ENCODE measurements at regions not wholly inside any gene's neighbourhood (a gene's known extent, or its start where the extent isn't known, plus 50 kb on each side); places are given as distances from the start of the nearest gene placed in this dataset.

DNA sequence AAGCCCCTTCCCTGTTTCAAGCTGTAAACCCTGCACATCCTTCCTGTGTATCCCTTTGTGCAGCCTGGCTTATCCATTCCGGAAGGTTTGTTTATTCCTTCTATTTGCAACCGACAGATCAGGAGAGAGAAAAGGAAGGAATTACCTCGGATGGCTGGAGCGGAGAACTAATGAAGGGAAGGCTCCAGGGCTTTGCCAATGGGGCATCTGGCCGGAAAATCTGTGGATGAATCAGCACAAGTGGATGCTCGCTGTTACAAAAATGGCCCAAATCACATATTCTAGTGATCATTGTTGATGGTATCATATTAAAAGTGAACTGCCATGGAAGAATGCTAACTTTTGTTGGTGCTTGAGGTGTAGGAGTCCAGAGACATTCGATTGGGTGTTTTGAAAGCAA lies 97.1 kb downstream of the AQP4 start:
- no peak overlapping the region for H3K27ac ChIP-seq (ENCODE audit: low read length)
- H3K36me3 ChIP-seq (ENCODE audit: control insufficient read depth, insufficient read depth, low read length), result no peaks in the 10 kb centered on the region
- H3K9me3 ChIP-seq (replicated peaks; ENCODE audit: control insufficient read depth, low read depth, low read length), result no peaks in the 10 kb centered on the region
- no peak for DNase-seq
- WGBS (ENCODE audit: insufficient coverage), result 48% methylated on average over 5 of the region's 7 CpGs
- H3K4me1 ChIP-seq (ENCODE audit: control insufficient read depth, insufficient read depth, low read length), result no peaks in the 10 kb centered on the region
- no peak overlapping the region for H3K4me3 ChIP-seq (ENCODE audit: low read length)
- no peaks in the 10 kb centered on the region for H3K27me3 ChIP-seq (ENCODE audit: control insufficient read depth, insufficient read depth, low read length)

DNA sequence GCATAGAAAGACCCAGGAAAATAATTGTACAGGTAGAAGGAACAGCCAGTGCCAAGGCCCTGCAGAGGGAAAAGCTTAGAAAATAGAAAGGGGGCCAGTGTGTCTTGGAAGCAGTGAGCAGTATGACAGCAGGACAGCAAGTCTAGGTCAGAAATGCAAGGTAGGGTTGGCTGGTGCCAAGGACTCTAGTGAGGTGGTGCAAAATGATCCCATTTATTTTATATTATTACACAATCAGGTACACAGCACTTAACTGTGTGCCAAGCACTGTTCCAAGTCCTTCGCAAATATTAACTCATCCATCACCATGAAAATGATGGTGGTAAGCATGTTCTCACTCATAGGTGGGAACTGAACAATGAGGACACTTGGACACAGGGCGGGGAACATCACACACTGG lies 100.0 kb downstream of the AQP4 start:
- no peak for DNase-seq
- H3K4me1 ChIP-seq (ENCODE audit: control insufficient read depth, insufficient read depth, low read length), result no peaks in the 10 kb centered on the region
- WGBS (ENCODE audit: insufficient coverage), result no CpG with 5 or more reads among the region's 2 CpGs
- peaks cover 2% of the 10 kb centered on the region for H3K9me3 ChIP-seq (replicated peaks; ENCODE audit: control insufficient read depth, low read depth, low read length)
- H3K4me3 ChIP-seq (ENCODE audit: low read length), result no peak overlapping the region
- no peak overlapping the region for H3K27ac ChIP-seq (ENCODE audit: low read length)
- no peaks in the 10 kb centered on the region for H3K36me3 ChIP-seq (ENCODE audit: control insufficient read depth, insufficient read depth, low read length)
- no peaks in the 10 kb centered on the region for H3K27me3 ChIP-seq (ENCODE audit: control insufficient read depth, insufficient read depth, low read length)

GRCh38 chr18:26764586-26764985 lies 100.9 kb downstream of the AQP4 start:
- Histone ChIP-seq H3K9me3 (replicated peaks; ENCODE audit: control insufficient read depth, low read depth, low read length) (peaks cover 2% of the 10 kb centered on the region), H3K4me3 (ENCODE audit: low read length) (no peak overlapping the region), H3K27me3 (ENCODE audit: control insufficient read depth, insufficient read depth, low read length) (no peaks in the 10 kb centered on the region), H3K36me3 (ENCODE audit: control insufficient read depth, insufficient read depth, low read length) (no peaks in the 10 kb centered on the region), H3K4me1 (ENCODE audit: control insufficient read depth, insufficient read depth, low read length) (no peaks in the 10 kb centered on the region), H3K27ac (ENCODE audit: low read length) (no peak overlapping the region)
- DNase-seq, result no peak

DNA sequence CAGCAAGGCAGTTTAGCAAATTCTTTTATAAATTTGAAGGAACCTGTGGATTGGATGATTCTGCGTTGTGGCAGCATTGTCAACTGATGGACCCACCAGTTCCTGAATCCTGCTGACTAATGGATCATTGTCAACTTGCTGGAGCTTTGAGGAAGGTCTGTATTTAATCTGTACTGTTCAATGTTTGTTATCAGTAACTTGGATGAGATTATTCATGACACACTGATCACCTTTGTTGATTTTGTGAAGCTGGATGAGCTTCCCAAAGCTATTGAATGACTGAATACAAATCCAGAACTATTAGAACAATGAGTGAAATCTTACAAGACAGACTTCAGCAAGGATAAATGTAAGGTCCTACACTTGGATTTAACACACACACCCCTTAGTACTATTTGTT lies 101.3 kb downstream of the AQP4 start:
- H3K9me3 ChIP-seq (replicated peaks; ENCODE audit: control insufficient read depth, low read depth, low read length), result peaks cover 2% of the 10 kb centered on the region
- H3K27ac ChIP-seq (ENCODE audit: low read length), result no peak overlapping the region
- no peaks in the 10 kb centered on the region for H3K4me1 ChIP-seq (ENCODE audit: control insufficient read depth, insufficient read depth, low read length)
- no peaks in the 10 kb centered on the region for H3K36me3 ChIP-seq (ENCODE audit: control insufficient read depth, insufficient read depth, low read length)
- WGBS (ENCODE audit: insufficient coverage), result 100% methylated on average over 1 of the region's 1 CpG
- no peak for DNase-seq
- H3K27me3 ChIP-seq (ENCODE audit: control insufficient read depth, insufficient read depth, low read length), result no peaks in the 10 kb centered on the region
- H3K4me3 ChIP-seq (ENCODE audit: low read length), result no peak overlapping the region

GRCh38 chr18:26763446-26764110 lies 101.9 kb downstream of the AQP4 start:
- no peaks in the 10 kb centered on the region for H3K4me1 ChIP-seq (ENCODE audit: control insufficient read depth, insufficient read depth, low read length)
- 15% methylated on average over 4 of the region's 6 CpGs for WGBS (ENCODE audit: insufficient coverage)

GRCh38 chr18:26757263-26758019 lies 108.1 kb downstream of the AQP4 start:
- Histone ChIP-seq H3K27me3 (ENCODE audit: control insufficient read depth, insufficient read depth, low read length) (no peaks in the 10 kb centered on the region), H3K27ac (ENCODE audit: low read length) (no peak overlapping the region), H3K4me1 (ENCODE audit: control insufficient read depth, insufficient read depth, low read length) (no peaks in the 10 kb centered on the region), H3K36me3 (ENCODE audit: control insufficient read depth, insufficient read depth, low read length) (no peaks in the 10 kb centered on the region), H3K4me3 (ENCODE audit: low read length) (no peak overlapping the region), H3K9me3 (replicated peaks; ENCODE audit: control insufficient read depth, low read depth, low read length) (peaks cover 2% of the 10 kb centered on the region)
- no peak for DNase-seq
- no CpG with 5 or more reads among the region's 4 CpGs for WGBS (ENCODE audit: insufficient coverage)

More at GRCh38 chr18:26763446-26764110, 101.9 kb downstream of the AQP4 start:
- Histone ChIP-seq H3K9me3 (replicated peaks; ENCODE audit: control insufficient read depth, low read depth, low read length) (peaks cover 2% of the 10 kb centered on the region), H3K4me3 (ENCODE audit: low read length) (no peak overlapping the region), H3K36me3 (ENCODE audit: control insufficient read depth, insufficient read depth, low read length) (no peaks in the 10 kb centered on the region), H3K27ac (ENCODE audit: low read length) (no peak overlapping the region), H3K27me3 (ENCODE audit: control insufficient read depth, insufficient read depth, low read length) (no peaks in the 10 kb centered on the region)
- no peak for DNase-seq

DNA sequence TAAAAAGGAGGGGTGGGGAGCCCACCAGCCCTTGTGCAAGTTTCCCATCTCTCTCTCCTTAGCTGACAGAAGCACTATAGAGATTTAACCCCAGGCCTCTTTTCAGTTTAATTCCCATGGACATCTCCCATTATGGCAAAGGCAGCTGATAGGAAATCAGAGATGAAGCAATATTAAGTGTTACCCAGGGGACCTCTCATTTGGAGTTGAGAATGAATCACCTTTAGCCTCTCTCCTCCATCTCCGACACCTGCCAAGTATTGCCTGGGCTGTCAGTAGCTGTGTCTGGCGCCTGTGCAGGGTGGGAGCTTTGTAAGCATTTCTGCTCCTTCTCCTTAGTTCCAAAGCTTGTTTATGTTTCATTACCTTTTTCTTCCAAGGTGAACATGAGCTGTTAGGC lies 109.0 kb downstream of the AQP4 start:
- H3K4me1 ChIP-seq (ENCODE audit: control insufficient read depth, insufficient read depth, low read length), result no peaks in the 10 kb centered on the region
- H3K36me3 ChIP-seq (ENCODE audit: control insufficient read depth, insufficient read depth, low read length), result no peaks in the 10 kb centered on the region
- DNase-seq, result no peak
- H3K4me3 ChIP-seq (ENCODE audit: low read length), result no peak overlapping the region
- peaks cover under 1% of the 10 kb centered on the region for H3K9me3 ChIP-seq (replicated peaks; ENCODE audit: control insufficient read depth, low read depth, low read length)
- H3K27ac ChIP-seq (ENCODE audit: low read length), result no peak overlapping the region
- 67% methylated on average over 1 of the region's 2 CpGs for WGBS (ENCODE audit: insufficient coverage)
- no peaks in the 10 kb centered on the region for H3K27me3 ChIP-seq (ENCODE audit: control insufficient read depth, insufficient read depth, low read length)

- H3K36me3 ChIP-seq (ENCODE audit: control insufficient read depth, insufficient read depth, low read length), result no peaks in the 10 kb centered on the region
- DNase-seq, result no peak
- no CpG with 5 or more reads among the region's 10 CpGs for WGBS (ENCODE audit: insufficient coverage)
- no peaks in the 10 kb centered on the region for H3K4me1 ChIP-seq (ENCODE audit: control insufficient read depth, insufficient read depth, low read length)
- no peaks in the 10 kb centered on the region for H3K27me3 ChIP-seq (ENCODE audit: control insufficient read depth, insufficient read depth, low read length)
- no peaks in the 10 kb centered on the region for H3K9me3 ChIP-seq (replicated peaks; ENCODE audit: control insufficient read depth, low read depth, low read length)
- no peak overlapping the region for H3K4me3 ChIP-seq (ENCODE audit: low read length)
- no peak overlapping the region for H3K27ac ChIP-seq (ENCODE audit: low read length)
Measured at GRCh38 chr18:26746826-26747475, 118.6 kb downstream of the AQP4 start.

GRCh38 chr18:26746398-26746797 lies 119.1 kb downstream of the AQP4 start:
- no peaks in the 10 kb centered on the region for H3K27me3 ChIP-seq (ENCODE audit: control insufficient read depth, insufficient read depth, low read length)
- no peak for DNase-seq
- no peaks in the 10 kb centered on the region for H3K36me3 ChIP-seq (ENCODE audit: control insufficient read depth, insufficient read depth, low read length)
- no peak overlapping the region for H3K4me3 ChIP-seq (ENCODE audit: low read length)
- H3K9me3 ChIP-seq (replicated peaks; ENCODE audit: control insufficient read depth, low read depth, low read length), result no peaks in the 10 kb centered on the region
- no peak overlapping the region for H3K27ac ChIP-seq (ENCODE audit: low read length)
- 57% methylated on average over 1 of the region's 5 CpGs for WGBS (ENCODE audit: insufficient coverage)
- H3K4me1 ChIP-seq (ENCODE audit: control insufficient read depth, insufficient read depth, low read length), result no peaks in the 10 kb centered on the region

GRCh38 chr18:26745288-26746181 lies 120.0 kb downstream of the AQP4 start:
- WGBS (ENCODE audit: insufficient coverage), result 55% methylated on average over 6 of the region's 6 CpGs

More at GRCh38 chr18:26745288-26746181, 120.0 kb downstream of the AQP4 start:
- no peak overlapping the region for H3K27ac ChIP-seq (ENCODE audit: low read length)
- H3K4me3 ChIP-seq (ENCODE audit: low read length), result no peak overlapping the region
- H3K9me3 ChIP-seq (replicated peaks; ENCODE audit: control insufficient read depth, low read depth, low read length), result no peaks in the 10 kb centered on the region
- no peaks in the 10 kb centered on the region for H3K4me1 ChIP-seq (ENCODE audit: control insufficient read depth, insufficient read depth, low read length)
- no peaks in the 10 kb centered on the region for H3K36me3 ChIP-seq (ENCODE audit: control insufficient read depth, insufficient read depth, low read length)
- no peak for DNase-seq
- no peaks in the 10 kb centered on the region for H3K27me3 ChIP-seq (ENCODE audit: control insufficient read depth, insufficient read depth, low read length)
